H1 (cell line): ENCODE measurements at regions not wholly inside any gene's neighbourhood (a gene's known extent, or its start where the extent isn't known, plus 50 kb on each side); places are given as distances from the start of the nearest gene placed in this dataset.

Experiments
- CTCF ChIP-seq, 3 experiments: IDR thresholded peaks; 1 replicate in 2 of 3; 2 replicates in 1 of 3; pipeline versions ENCODE4 v1.5.1 to v1.6.1; 2011; ENCODE audit warnings: low read length in 3 of 3, mild to moderate bottlenecking in 3 of 3, inconsistent platforms in 2 of 3, low read depth in 1 of 3, moderate library complexity in 1 of 3; ENCODE audit not compliant: insufficient read depth in 1 of 3; ENCODE audit errors: control extremely low read depth in 1 of 3

DNA sequence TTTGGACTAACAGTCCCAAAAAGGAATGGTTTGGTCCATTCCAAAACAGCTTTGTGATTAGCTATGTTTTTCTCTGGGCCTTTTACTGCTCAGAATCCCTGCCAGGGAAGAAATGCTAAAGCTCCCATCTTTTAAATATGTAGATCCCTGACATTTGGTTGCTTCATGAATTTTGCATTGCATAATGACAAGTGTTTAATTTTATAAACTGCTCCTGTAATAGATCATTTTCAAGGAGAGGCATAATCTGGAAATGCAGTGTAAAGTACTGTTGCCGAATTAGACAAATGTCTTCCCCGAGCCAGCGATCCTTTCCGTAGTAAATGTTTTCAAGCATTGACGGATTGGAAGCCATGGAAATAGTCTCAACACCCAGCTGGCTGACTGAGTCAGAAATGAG is 291.3 kb upstream of the PRKD1 start (continued):
- TF ChIP-seq CTCF (IDR thresholded peaks at IDR 0.05; ENCODE audit: control extremely low read depth in 1 of 3, insufficient read depth in 1 of 3, low read depth in 1 of 3, low read length in 3 of 3), result no peak
